Astrocyte of the cerebellum (primary cell): ENCODE measurements at regions not wholly inside any gene's neighbourhood (a gene's known extent, or its start where the extent isn't known, plus 50 kb on each side); places are given as distances from the start of the nearest gene placed in this dataset.

Experiments used
- DNase-seq: peaks from one replicate; pipeline ENCODE4 v3.0.0-alpha.2; 2011; ENCODE audit warnings: low read depth
- H3K4me3 ChIP-seq: 2 replicates; pipeline ENCODE4 v1.5.1; 2011; ENCODE audit warnings: mild to moderate bottlenecking, low read depth, low read length, moderate library complexity
- in situ Hi-C: cut with HindIII; loops from 2 replicates; pipeline ENCODE4 v1.10.0; 2017; ENCODE audit warnings: low sequenced_read_pairs
- TF ChIP-seq, protein P1 (sequence below): IDR thresholded peaks from 2 replicates; pipeline ENCODE4 v1.5.1; 2012; ENCODE audit warnings: low read length, low read depth, moderate library complexity, mild to moderate bottlenecking; ENCODE audit errors: missing control alignments

GRCh38 chr2:128510701-128511397 is 192.2 kb upstream of the HS6ST1 start:
- no peak for DNase-seq
- no peak overlapping the region for H3K4me3 ChIP-seq
- TF ChIP-seq, protein P1, sequence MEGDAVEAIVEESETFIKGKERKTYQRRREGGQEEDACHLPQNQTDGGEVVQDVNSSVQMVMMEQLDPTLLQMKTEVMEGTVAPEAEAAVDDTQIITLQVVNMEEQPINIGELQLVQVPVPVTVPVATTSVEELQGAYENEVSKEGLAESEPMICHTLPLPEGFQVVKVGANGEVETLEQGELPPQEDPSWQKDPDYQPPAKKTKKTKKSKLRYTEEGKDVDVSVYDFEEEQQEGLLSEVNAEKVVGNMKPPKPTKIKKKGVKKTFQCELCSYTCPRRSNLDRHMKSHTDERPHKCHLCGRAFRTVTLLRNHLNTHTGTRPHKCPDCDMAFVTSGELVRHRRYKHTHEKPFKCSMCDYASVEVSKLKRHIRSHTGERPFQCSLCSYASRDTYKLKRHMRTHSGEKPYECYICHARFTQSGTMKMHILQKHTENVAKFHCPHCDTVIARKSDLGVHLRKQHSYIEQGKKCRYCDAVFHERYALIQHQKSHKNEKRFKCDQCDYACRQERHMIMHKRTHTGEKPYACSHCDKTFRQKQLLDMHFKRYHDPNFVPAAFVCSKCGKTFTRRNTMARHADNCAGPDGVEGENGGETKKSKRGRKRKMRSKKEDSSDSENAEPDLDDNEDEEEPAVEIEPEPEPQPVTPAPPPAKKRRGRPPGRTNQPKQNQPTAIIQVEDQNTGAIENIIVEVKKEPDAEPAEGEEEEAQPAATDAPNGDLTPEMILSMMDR, result no peak
- in situ Hi-C loops, result no loop called here

DNA sequence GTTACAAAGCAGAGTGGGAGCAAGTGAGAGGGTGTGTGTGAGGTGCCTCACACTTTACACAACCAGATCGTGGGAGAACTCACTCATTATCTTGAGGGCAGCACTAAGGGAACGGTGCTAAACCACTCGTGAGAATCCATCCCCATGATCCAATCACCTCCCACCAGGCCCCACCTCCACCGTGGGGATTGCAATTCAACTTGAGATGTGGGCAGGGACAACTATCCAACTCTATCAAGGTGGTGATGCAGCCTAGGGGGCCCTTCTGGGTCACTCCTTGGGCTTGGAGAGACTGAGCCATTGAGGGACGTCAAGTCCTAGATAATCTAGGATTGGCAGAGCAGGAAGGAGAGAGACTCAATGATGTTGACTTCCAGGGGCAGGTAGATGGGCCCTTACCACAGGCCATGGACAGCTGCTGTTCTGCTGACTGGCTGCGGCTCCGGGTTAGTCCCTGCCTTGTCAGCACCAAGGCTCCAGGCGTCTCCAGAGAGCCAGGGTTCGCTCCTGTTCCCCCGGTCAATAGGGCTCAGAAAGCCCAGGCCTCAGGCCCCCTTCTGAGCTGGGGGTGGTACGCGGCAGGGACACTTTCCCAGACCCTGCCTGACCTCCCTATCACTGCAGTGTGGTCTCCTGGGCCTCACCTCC is 193.2 kb upstream of the HS6ST1 start:
- no peak for DNase-seq
- TF ChIP-seq, protein P1, result no peak
- H3K4me3 ChIP-seq, result no peak overlapping the region
- in situ Hi-C loops, result no loop called here

- DNase-seq, result no peak
- TF ChIP-seq, protein P1, result no peak
- no peak overlapping the region for H3K4me3 ChIP-seq
- in situ Hi-C loops, result no loop called here
Observed at GRCh38 chr2:128512379-128513115, 193.9 kb upstream of the HS6ST1 start.

DNA sequence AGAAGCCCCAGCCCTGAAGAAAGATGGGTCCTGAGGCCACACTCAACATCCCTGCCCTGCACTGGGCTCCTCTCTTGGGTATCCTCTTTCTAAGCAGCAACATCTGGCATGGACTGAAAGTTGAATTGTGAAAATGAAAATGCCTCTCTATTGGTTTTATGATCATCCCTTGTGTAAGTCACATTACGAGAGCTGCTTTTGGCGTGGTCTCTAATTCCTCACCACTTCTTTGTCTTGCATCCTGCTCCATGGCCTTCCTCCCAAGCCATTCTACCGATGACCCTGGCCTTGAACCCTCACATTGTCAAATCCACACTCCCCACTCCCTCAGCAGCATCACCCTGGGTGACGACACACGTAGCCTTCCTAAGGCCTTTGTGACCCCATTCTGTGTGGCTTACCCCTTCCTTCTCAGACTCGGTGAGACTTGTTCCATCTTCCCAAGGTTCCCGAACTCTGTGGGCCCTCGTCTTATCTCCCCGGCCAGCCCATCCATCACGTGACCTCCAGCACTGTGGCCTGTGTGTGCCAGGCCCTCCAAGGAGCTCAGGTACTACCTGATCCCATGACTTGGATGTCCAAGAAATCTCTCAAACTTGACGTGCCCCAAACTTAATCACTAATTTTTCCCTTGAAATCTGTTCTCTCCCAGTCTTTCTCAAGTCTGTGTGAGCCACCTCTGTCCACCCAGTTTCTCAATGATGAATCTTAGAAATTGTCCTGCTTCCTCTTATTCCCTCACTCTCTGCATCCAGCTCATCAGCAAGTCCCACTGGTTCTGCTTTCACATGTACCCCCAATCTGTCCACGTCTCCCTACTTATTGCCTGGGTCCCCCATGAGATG is 194.7 kb upstream of the HS6ST1 start:
- no peak for DNase-seq
- TF ChIP-seq, protein P1, result no peak
- H3K4me3 ChIP-seq, result no peak overlapping the region
- in situ Hi-C loops, result no loop called here

DNA sequence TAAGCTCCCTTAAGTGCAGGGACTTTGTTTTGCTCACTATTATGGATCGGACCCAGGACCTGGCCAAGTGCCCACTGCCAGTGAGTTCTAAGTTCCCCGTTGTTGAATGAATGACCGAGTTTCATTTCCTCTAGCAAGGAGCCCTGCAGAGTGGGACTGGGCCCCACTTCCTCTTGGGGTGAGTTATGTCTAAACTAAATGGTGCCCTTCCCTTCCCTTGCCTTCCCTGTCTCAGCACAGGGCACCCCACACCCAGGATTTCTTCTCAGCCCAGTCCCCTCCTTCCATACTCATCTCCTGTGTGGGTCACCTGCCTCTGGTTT is 195.3 kb upstream of the HS6ST1 start:
- no peak for DNase-seq
- no peak overlapping the region for H3K4me3 ChIP-seq
- in situ Hi-C loops, result no loop called here
- TF ChIP-seq, protein P1, result no peak

GRCh38 chr2:128514555-128514955 is 195.9 kb upstream of the HS6ST1 start:
- TF ChIP-seq, protein P1, result no peak
- no peak for DNase-seq
- no peak overlapping the region for H3K4me3 ChIP-seq
- in situ Hi-C loops, result no loop called here
